ENCODE measurements at regions not wholly inside any gene's neighbourhood (a gene's known extent, or its start where the extent isn't known, plus 50 kb on each side); places are given as distances from the start of the nearest gene placed in this dataset.

DNA sequence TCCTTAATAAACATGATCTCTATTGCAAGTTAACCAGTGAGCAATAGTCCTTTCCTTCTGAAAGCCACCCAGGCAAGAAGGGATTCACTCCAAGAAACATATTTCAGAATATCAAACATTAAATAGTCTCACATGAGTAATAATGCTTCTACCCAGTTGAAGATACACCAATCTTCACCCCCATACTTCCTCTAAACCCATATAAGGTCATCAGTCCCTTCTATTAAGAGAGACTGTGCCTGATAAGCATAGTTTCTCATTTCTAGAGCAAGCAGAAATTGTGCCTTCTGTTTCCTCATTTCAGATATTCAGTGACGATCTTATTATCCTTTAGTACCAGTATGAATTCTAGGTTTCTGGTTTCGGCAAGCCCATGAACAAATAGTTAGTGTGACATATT lies 64.6 kb downstream of the DSEL start:
- TF ChIP-seq YY1 (IDR thresholded peaks at IDR 0.05) (no peak), GABPA (IDR thresholded peaks at IDR 0.05 in 1 of 2, conservative IDR thresholded peaks at IDR 0.05 in 1 of 2) (no peak), CTCF (IDR thresholded peaks at IDR 0.05; ENCODE audit: low read depth, low read length, missing input control) (no peak), ATF3 (IDR thresholded peaks at IDR 0.05) (no peak), REST (IDR thresholded peaks at IDR 0.05) (no peak), MAX (IDR thresholded peaks at IDR 0.05) (no peak), RXRA (IDR thresholded peaks at IDR 0.05) (no peak), FOXA1 (IDR thresholded peaks at IDR 0.05) (no peak)
- TF ChIP-seq, protein P1, sequence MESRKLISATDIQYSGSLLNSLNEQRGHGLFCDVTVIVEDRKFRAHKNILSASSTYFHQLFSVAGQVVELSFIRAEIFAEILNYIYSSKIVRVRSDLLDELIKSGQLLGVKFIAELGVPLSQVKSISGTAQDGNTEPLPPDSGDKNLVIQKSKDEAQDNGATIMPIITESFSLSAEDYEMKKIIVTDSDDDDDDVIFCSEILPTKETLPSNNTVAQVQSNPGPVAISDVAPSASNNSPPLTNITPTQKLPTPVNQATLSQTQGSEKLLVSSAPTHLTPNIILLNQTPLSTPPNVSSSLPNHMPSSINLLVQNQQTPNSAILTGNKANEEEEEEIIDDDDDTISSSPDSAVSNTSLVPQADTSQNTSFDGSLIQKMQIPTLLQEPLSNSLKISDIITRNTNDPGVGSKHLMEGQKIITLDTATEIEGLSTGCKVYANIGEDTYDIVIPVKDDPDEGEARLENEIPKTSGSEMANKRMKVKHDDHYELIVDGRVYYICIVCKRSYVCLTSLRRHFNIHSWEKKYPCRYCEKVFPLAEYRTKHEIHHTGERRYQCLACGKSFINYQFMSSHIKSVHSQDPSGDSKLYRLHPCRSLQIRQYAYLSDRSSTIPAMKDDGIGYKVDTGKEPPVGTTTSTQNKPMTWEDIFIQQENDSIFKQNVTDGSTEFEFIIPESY (IDR thresholded peaks at IDR 0.05), result no peak

Data from liver (tissue), 3 donors.